Activated T-cell treated with anti-CD3 and anti-CD28 coated beads, Interleukin-2, amount 50 U/mL, for 4 hours (primary cell): ENCODE measurements at regions not wholly inside any gene's neighbourhood (a gene's known extent, or its start where the extent isn't known, plus 50 kb on each side); places are given as distances from the start of the nearest gene placed in this dataset.

ENCODE experiments used
- ATAC-seq, 2 donors: fragments of 200-7000 bp; cut with Tn5 transposase; one replicate each; pipeline ENCODE4 v1.10.0; 2021
- DNase-seq: peaks from one replicate; pipeline ENCODE4 v3.0.0-alpha.2; 2020
- H3K27me3 Mint-ChIP-seq: one replicate; pipeline ENCODE4 v1.8.0; 2021; ENCODE audit warnings: low read depth, mixed read lengths
- H3K36me3 Mint-ChIP-seq: one replicate; pipeline ENCODE4 v1.8.0; 2022; ENCODE audit warnings: mixed read lengths; ENCODE audit not compliant: insufficient read depth
- H3K4me1 Mint-ChIP-seq: one replicate; pipeline ENCODE4 v1.8.0; 2021; ENCODE audit warnings: low read depth, mixed read lengths
- H3K4me3 Mint-ChIP-seq: one replicate; pipeline ENCODE4 v1.8.0; 2021; ENCODE audit warnings: mild to moderate bottlenecking, moderate library complexity, mixed read lengths
- H3K9me3 Mint-ChIP-seq: one replicate; pipeline ENCODE4 v1.8.0; 2021; ENCODE audit warnings: mixed read lengths

DNA sequence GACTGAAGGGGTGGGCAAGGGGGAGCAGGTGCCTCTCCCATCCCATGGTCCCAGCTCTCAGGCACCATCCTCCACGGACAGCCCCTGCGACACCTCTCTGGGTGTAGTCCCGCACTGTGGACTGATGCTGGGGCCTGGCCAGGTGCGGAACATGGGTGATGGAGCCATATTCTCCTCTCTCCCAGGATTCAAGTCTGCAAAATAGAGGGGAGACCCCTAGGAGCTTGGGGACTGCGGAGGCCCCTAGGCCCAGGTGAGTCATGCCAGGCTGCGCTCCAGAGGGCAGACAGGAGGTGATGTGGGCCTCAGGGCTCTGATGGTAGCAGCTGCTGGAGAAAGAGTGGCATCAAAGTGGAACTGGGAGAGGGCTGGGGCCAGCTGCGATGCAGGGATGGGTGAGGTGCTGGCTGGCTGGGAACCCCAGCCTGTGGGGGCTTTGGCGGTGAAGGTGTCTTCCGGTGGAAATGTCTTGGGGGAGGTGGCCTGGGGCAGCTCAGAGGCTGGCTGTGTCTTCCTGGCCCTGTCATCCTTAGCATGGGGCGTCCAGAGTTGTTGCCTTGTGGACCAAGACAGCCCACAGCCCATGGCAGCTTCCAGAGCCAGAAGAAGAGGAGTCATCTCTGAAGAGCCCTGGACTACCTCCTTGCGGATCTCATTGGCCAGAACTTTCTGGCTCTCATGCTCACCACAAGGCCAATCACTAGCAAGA lies 149.1 kb downstream of the KIF26A start:
- H3K36me3 Mint-ChIP-seq, result no peaks in the 10 kb centered on the region
- no peak for DNase-seq
- ATAC-seq, result no peak
- H3K27me3 Mint-ChIP-seq, result no peaks in the 10 kb centered on the region
- H3K4me1 Mint-ChIP-seq, result no peaks in the 10 kb centered on the region
- no peak overlapping the region for H3K4me3 Mint-ChIP-seq
- peaks cover 6% of the 10 kb centered on the region for H3K9me3 Mint-ChIP-seq

DNA sequence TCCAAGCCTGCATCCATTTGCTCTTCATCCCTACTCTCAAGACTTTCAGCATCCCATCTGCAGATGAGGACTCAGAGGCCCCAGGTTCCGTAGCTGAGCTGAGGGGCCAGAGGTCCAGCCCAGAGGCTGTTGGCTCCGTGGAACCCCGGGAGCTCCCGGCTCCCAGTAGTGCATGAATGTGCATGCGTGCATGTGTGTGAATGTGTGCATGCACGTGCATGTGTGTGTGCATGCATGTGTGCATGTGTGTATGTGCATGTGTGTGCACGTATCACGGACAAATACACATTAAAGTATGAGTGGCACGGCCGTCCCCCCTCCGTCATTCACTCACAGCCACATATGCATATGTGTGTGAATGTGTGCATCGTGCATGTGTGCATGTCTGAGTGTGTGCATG lies 149.9 kb downstream of the KIF26A start:
- Mint-ChIP-seq H3K4me3 (no peak overlapping the region), H3K4me1 (no peaks in the 10 kb centered on the region), H3K36me3 (no peaks in the 10 kb centered on the region), H3K27me3 (no peaks in the 10 kb centered on the region), H3K9me3 (peaks cover 6% of the 10 kb centered on the region)
- ATAC-seq (no peak), DNase-seq (no peak)

DNA sequence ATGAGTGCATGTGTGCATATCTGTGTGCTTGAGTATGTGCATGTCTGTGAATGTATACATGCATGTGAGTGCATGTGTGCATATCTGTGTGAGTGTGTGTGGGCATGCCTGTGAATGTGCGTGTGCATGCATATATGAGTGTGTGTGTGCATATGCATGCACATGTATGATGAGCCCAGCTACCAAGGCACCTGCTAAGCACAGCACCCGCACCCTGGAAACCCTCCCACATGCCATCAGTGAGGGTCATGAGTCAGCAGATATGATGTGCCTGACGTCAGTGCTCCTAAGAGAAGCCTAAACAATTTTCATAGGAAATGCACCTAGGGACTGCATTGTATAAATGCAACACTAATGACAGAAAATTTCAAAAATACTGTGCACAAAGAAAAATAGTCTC lies 151.1 kb downstream of the KIF26A start:
- Mint-ChIP-seq H3K9me3 (peaks cover 6% of the 10 kb centered on the region), H3K27me3 (peaks cover 4% of the 10 kb centered on the region), H3K4me1 (no peaks in the 10 kb centered on the region), H3K4me3 (no peak overlapping the region), H3K36me3 (no peaks in the 10 kb centered on the region)
- ATAC-seq (no peak), DNase-seq (no peak)

DNA sequence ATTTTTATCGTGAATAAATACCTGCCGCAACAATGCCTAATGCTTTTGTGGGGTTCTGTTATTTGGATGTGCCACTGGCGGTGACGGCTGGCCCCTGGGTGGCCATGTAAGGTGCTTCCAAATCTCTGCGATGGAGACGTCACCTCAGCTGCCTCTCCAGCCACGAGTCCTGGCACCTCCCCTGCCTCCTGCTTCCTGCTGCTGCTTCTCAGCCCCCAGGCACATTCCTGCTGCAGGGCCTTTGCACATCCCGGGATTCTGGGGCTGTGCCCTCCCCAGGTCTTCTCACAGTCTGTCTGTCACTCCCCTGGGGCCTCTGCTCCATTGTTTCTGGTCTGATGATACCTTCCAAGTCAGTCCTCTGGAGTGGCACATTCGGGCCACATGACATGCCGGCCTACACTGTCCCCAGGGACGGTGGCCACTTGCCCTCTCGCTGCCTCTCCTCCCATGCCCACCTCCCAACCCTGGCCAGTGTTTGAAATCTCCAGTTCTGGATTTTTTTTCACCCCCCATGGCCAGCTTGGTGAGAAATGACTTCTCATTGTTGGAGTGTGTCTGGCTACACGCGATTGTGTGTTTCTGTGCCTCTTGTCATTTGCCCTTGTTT lies 151.8 kb downstream of the KIF26A start:
- Mint-ChIP-seq H3K4me3 (no peak overlapping the region), H3K36me3 (no peaks in the 10 kb centered on the region), H3K27me3 (peaks cover 4% of the 10 kb centered on the region), H3K9me3 (peaks cover 6% of the 10 kb centered on the region), H3K4me1 (no peaks in the 10 kb centered on the region)
- ATAC-seq (no peak), DNase-seq (no peak)

DNA sequence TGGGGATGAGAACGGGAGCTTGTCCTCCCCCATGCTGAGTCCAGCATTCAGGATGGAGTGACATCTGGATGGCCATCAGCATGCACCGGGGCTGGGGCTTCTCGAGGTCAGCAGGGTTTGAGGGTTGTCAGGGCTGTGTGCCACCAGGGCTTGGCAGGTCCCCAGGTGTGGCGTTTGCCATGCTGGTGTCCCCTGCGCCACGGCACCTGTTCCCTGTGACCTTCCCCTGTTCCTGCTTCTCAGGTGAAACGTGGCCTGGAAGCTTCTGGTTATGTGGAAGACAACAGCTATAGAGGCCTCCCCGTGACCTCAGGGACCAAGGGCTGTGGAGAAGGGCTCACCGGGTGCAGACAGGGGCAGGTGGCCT lies 152.4 kb downstream of the KIF26A start:
- Mint-ChIP-seq H3K4me3 (no peak overlapping the region), H3K36me3 (no peaks in the 10 kb centered on the region), H3K9me3 (peaks cover 6% of the 10 kb centered on the region), H3K27me3 (peaks cover 4% of the 10 kb centered on the region), H3K4me1 (no peaks in the 10 kb centered on the region)
- DNase-seq (no peak), ATAC-seq (no peak)

DNA sequence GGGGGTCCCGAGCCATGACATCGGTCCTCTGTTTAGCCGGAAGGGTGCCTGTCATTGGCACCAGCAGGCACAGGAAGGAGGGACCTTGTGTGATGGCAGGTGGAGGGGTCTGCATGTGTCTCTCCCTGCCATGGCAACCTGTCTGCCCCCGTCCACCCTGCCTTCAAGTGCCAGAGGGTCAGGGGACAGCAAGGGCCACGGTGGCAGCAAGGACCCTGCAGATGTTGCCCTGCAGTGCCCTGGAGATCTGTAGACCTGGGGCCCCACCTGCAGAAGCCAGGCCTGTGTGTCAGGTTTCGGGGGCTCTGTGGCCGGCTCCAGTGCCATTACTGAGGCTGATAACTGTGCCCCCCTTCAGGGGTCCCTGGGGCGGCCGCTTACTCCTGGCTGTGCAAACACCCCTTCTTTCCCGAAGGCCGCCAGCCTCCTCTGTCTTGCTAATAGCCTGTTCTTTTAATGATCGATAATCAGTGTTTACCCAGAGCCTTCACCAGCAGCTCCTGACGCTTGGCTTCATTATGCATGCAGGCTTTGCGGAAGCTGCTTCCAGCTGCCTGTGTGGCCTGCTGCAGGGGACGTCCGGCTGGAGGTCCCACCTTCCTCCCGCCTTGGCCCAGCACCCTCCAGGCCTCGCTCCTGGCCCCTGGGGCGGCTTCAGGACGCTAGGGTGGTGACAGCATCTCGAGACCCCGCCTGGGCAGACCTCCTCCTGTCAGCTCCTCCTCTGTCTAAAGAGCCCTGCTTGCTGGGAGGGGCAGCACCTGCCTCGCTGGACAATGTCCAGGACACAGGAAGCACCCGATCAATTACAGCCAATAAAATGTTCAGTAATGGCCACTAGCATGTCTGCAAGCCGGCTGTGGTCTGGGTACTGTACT lies 153.0 kb downstream of the KIF26A start:
- peaks cover 4% of the 10 kb centered on the region for H3K27me3 Mint-ChIP-seq
- H3K36me3 Mint-ChIP-seq, result no peaks in the 10 kb centered on the region
- DNase-seq, result no peak
- no peaks in the 10 kb centered on the region for H3K4me1 Mint-ChIP-seq
- peaks cover 6% of the 10 kb centered on the region for H3K9me3 Mint-ChIP-seq
- no peak for ATAC-seq
- H3K4me3 Mint-ChIP-seq, result no peak overlapping the region

DNA sequence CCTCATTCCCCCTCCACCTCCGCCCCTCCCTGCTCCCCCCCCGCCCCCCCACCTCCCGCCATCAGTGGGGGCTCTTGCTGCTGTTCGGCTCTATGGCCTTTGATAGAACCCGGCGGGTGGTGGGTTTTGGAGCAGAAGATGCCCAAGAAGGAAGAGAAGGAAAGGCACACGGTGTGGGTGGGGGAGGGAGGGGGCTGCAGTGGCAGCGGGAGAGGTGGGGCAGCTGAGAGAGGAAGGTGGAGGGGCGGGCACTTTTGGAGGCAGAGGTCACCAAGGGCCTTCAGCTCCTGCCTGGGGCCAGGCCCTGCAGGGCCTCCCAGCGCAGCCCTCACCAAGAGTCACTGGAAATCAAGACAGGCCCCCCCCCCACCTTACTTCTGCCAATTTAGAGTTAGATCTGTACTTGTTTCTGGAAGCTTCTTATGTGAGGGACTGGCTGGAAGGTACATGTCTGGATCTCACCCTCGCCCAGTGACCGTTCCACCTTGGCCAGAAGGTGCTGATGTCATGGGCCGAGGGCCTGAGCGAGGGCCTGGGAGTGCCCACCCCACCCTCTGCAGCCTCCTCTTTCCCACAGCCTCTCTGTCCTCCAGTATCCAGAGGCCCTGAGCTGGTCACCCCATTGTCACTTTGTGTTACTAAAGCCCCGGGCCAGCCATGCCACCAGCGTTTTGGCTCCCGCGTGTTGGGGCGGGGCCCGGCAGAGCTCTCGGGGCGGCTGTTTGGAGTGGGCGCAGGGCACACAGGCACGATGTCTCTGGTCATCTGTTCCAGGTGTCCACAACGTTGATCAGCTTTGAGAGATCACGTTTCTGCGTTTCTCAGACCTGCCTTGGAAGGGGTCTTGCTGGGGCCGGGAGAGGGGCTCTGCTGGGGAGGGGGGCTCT lies 153.9 kb downstream of the KIF26A start:
- DNase-seq (no peak), ATAC-seq (no peak)
- no peaks in the 10 kb centered on the region for H3K36me3 Mint-ChIP-seq
- H3K4me1 Mint-ChIP-seq, result no peaks in the 10 kb centered on the region
- H3K27me3 Mint-ChIP-seq, result peaks cover 4% of the 10 kb centered on the region
- peaks cover 6% of the 10 kb centered on the region for H3K9me3 Mint-ChIP-seq
- no peak overlapping the region for H3K4me3 Mint-ChIP-seq

DNA sequence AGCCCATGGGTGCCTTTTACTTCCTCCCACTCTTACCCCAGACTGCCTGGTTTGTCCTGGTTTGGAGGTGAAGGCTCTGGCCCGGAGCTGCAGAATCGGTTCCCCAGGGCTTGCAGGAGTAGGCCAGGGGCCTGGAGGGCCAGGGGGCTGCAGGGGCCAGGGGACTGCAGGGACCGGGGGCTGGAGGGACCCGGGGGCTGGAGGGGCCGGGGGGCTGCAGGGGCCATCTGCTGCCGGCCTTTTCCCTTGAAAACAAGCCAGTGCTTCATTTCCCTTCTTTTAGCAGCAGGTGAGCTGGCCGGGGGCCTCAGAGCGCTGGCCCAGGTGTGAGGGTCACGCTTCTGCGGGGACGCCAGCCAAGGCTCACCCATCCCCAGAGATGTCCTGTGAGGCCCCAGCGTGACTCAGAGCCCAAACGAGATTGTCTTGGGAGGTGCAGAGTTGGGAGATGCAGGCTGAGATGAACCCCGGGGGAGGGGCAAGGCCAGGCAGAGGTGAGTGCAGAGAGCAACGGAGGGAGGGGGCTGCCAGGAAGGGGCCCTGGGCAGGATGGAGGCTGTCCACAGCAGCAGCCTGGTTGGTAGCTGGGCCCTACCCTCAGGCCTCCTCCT lies 154.9 kb downstream of the KIF26A start:
- H3K4me1 Mint-ChIP-seq, result no peaks in the 10 kb centered on the region
- peaks cover 4% of the 10 kb centered on the region for H3K27me3 Mint-ChIP-seq
- H3K36me3 Mint-ChIP-seq, result no peaks in the 10 kb centered on the region
- peaks cover 6% of the 10 kb centered on the region for H3K9me3 Mint-ChIP-seq
- DNase-seq, result no peak
- H3K4me3 Mint-ChIP-seq, result no peak overlapping the region
- no peak for ATAC-seq

DNA sequence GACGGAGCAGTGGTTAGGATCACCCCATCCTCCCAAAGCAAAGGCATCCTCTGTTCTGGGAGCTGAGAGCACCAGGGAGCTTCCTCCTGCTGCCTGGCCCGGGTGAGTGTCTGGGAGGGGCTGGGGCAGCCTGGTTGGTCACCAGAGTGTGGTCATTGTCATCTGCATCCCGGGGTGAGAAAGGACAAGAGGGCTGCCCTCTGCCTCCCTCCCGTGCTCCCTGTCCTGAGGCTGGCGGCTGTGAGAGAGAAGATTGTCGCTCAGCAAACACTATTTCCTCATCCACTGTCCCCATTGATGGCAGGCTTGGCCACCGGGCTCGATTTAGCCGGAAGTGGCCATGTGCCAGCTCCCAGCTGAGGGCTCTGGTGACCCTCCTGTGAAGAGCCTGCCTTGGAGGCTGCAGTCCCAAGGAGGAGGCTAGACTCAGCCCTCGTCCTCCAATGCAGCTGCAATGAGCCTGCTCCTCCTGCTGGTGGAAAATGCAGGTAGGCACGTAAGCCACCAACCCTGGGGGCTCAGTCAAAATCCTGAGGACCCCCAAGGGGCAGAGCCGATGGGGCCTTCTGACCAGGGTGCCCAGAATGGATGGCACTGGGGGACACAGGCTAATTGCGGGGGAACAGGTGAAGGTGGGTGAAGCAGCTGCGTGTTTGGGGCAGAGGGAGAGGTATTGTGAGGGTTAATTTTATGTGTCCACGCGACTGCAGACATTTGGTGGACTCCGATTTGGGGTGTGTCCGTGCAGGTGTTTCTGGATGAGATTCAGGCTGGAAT lies 155.7 kb downstream of the KIF26A start:
- H3K4me1 Mint-ChIP-seq, result no peaks in the 10 kb centered on the region
- H3K4me3 Mint-ChIP-seq, result no peak overlapping the region
- peaks cover 4% of the 10 kb centered on the region for H3K27me3 Mint-ChIP-seq
- ATAC-seq (no peak), DNase-seq (no peak)
- H3K9me3 Mint-ChIP-seq, result peaks cover 2% of the 10 kb centered on the region
- H3K36me3 Mint-ChIP-seq, result no peaks in the 10 kb centered on the region

DNA sequence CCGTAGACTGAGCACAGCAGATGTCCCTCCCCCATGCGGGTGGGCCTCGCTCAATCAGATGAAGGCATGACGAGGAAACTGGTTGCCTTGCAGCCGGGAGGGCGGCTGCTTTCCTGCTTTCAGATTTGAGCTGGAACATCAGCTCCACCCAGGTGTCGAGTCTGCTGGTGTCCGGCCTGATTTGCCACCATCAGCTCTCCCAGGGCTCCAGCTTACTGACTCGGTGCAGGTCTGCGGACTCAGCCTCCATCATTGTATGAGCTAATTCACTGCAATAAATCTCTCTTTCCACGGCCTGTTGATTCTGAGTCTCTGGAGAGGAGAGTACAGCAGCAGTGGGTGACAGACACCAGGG lies 156.2 kb downstream of the KIF26A start:
- H3K4me3 Mint-ChIP-seq, result no peak overlapping the region
- H3K4me1 Mint-ChIP-seq, result no peaks in the 10 kb centered on the region
- no peak for DNase-seq
- no peaks in the 10 kb centered on the region for H3K9me3 Mint-ChIP-seq
- peaks cover 4% of the 10 kb centered on the region for H3K27me3 Mint-ChIP-seq
- H3K36me3 Mint-ChIP-seq, result no peaks in the 10 kb centered on the region
- ATAC-seq, result no peak

DNA sequence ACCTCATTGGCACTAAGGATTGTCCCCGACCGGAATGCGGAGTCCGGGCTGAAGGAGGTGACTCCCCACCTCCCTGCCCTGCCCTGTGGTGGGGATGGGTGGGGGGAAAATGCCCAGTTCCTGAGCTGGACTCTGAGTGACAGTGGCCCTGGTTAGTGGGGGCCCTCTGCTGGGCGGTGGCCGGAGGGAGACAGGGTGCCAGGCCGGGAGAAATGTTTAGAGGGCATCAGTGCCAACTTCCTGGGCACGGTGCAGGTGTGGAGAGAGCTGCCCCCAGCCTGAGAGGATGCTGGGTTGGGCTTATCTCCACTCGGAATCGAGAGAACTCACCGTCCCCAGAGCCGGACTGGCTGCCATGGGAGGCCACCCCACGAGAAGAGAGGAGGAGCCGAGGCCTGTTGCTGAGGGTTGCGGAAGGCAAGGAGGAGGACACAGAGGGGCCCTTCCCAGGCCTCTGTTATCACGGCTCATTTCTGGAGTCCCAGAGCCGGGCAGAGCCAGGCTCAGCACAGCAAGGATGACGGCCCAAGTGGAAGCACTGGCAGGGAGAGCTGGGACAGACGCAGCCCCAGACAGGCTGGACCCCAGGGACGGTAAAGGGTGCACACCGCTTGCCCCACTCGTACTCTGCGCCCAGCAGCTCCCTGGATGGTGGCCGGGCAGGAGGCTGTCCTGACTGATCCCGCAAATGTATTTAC lies 156.7 kb downstream of the KIF26A start:
- no peaks in the 10 kb centered on the region for H3K36me3 Mint-ChIP-seq

DNA sequence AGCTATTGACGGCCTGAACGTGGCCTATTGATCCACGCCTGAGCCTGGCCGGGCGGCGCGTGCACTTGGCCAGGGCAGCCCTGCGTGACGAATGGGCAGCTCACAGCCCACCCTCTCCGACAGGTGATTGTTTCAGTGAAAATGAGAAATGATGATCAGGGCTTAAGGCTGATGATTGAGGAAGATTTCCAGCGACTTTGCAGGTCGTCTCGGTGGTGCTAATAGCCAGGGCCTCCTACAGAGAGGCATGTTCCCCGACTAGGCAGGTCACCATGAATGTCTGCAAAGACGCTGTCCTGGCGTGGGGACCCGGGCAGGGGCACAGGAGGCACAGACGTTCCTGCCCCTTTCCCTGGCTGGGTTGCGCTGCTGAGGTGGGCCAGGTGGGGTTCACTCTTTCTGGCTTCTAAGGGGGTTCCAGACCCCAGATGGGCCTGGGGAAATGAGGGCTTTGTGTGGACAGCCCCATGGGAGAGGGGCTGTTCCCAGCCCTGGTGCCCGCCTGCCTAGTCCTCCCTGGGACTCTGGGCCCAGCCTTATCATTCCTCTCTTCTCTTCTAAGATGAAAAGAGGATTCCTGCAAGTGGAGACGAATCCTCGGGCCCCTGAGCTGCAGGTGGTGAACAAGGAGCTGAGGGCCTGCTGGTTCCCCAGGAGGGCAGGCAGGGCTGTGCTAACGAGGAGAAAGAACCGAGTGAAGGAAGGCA lies 157.4 kb downstream of the KIF26A start:
- Mint-ChIP-seq H3K4me1 (no peaks in the 10 kb centered on the region), H3K36me3 (no peaks in the 10 kb centered on the region), H3K27me3 (peaks cover 4% of the 10 kb centered on the region), H3K9me3 (no peaks in the 10 kb centered on the region), H3K4me3 (no peak overlapping the region)
- DNase-seq (no peak), ATAC-seq (no peak)

More for the DNA sequence above, 156.7 kb downstream of the KIF26A start:
- ATAC-seq (no peak), DNase-seq (no peak)
- Mint-ChIP-seq H3K9me3 (no peaks in the 10 kb centered on the region), H3K27me3 (peaks cover 4% of the 10 kb centered on the region), H3K4me3 (no peak overlapping the region), H3K4me1 (no peaks in the 10 kb centered on the region)
